ENCODE measurements at regions not wholly inside any gene's neighbourhood (a gene's known extent, or its start where the extent isn't known, plus 50 kb on each side); places are given as distances from the start of the nearest gene placed in this dataset.
"Not testable (repeated sequence)": the region's sequence is repeated elsewhere in the genome, so short reads cannot be mapped to it uniquely, and the experiment has no call there.

DNA sequence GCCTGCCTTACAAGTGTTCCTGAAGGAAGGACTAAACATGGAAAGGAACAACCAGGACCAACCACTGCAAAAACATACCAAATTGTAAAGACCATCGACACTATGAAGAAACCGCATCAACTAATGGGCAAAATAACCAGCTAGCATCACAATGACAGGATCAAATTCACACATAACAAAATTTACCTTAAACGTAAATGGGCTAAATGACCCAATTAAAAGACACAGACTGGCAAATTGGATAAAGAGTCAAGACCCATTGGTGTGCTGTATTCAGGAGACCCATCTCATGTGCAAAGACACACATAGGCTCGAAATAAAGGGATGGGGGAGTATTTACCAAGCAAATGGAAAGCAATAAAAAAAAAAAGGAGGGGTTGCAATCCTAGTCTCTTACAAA, 192.1 kb downstream of the MREG start:
- TF ChIP-seq, protein P1, sequence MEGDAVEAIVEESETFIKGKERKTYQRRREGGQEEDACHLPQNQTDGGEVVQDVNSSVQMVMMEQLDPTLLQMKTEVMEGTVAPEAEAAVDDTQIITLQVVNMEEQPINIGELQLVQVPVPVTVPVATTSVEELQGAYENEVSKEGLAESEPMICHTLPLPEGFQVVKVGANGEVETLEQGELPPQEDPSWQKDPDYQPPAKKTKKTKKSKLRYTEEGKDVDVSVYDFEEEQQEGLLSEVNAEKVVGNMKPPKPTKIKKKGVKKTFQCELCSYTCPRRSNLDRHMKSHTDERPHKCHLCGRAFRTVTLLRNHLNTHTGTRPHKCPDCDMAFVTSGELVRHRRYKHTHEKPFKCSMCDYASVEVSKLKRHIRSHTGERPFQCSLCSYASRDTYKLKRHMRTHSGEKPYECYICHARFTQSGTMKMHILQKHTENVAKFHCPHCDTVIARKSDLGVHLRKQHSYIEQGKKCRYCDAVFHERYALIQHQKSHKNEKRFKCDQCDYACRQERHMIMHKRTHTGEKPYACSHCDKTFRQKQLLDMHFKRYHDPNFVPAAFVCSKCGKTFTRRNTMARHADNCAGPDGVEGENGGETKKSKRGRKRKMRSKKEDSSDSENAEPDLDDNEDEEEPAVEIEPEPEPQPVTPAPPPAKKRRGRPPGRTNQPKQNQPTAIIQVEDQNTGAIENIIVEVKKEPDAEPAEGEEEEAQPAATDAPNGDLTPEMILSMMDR (conservative IDR thresholded peaks at IDR 0.05; ENCODE audit: low read length), result not testable (repeated sequence)
- TF ChIP-seq EZH2phosphoT487 (IDR thresholded peaks at IDR 0.05; ENCODE audit: borderline replicate concordance), result not testable (repeated sequence)
